D721Med (cell line): ENCODE measurements at regions not wholly inside any gene's neighbourhood (a gene's known extent, or its start where the extent isn't known, plus 50 kb on each side); places are given as distances from the start of the nearest gene placed in this dataset.
"Not testable (repeated sequence)": the region's sequence is repeated elsewhere in the genome, so short reads cannot be mapped to it uniquely, and the experiment has no call there.

ENCODE experiments used
- DNase-seq: peaks from one replicate; pipeline ENCODE4 v3.0.0; 2011; ENCODE audit warnings: low spot score; ENCODE audit not compliant: insufficient read length
- FAIRE-seq: peaks from 2 replicates; lab custom pipeline; 2011; peaks lifted over from hg19 to GRCh38; lab: Jason Lieb, UNC
- CTCF ChIP-seq: IDR thresholded peaks from 2 replicates; pipeline ENCODE4 v1.5.1; 2012; ENCODE audit warnings: mild to moderate bottlenecking, control low read depth; ENCODE audit not compliant: insufficient read depth; ENCODE audit errors: missing control alignments

GRCh38 chr7:140260352-140261104, 83.7 kb upstream of the KDM7A start:
- no peak for FAIRE-seq
- DNase-seq: no peak
- TF ChIP-seq CTCF: no peak

GRCh38 chr7:140257278-140257677, 80.5 kb upstream of the KDM7A start:
- not testable (repeated sequence) for DNase-seq, FAIRE-seq

GRCh38 chr7:140254976-140255375, 78.2 kb upstream of the KDM7A start:
- not testable (repeated sequence) for DNase-seq, FAIRE-seq

GRCh38 chr7:140249036-140249806, 72.4 kb upstream of the KDM7A start:
- no peak for FAIRE-seq
- no peak for DNase-seq
- no peak for TF ChIP-seq CTCF

GRCh38 chr7:140247559-140247958, 70.8 kb upstream of the KDM7A start:
- DNase-seq: no peak
- no peak for FAIRE-seq
- TF ChIP-seq CTCF: no peak

GRCh38 chr7:140245611-140246105, 68.9 kb upstream of the KDM7A start:
- FAIRE-seq (no peak), DNase-seq (no peak)
- TF ChIP-seq CTCF: no peak

GRCh38 chr7:140242057-140243031, 65.6 kb upstream of the KDM7A start:
- DNase-seq (no peak), FAIRE-seq (no peak)
- TF ChIP-seq CTCF: no peak
